C4-2B (cell line): ENCODE measurements at regions not wholly inside any gene's neighbourhood (a gene's known extent, or its start where the extent isn't known, plus 50 kb on each side); places are given as distances from the start of the nearest gene placed in this dataset.

Source experiments
- ZFX ChIP-seq: fragments of 450-650 bp; IDR thresholded peaks from 2 replicates; pipeline ENCODE4 v1.6.1; 2017
- TF ChIP-seq, protein P1 (sequence below): fragments of 450-650 bp; conservative IDR thresholded peaks from 2 replicates; pipeline ENCODE4 v1.5.1; 2017; ENCODE audit warnings: mild to moderate bottlenecking

DNA sequence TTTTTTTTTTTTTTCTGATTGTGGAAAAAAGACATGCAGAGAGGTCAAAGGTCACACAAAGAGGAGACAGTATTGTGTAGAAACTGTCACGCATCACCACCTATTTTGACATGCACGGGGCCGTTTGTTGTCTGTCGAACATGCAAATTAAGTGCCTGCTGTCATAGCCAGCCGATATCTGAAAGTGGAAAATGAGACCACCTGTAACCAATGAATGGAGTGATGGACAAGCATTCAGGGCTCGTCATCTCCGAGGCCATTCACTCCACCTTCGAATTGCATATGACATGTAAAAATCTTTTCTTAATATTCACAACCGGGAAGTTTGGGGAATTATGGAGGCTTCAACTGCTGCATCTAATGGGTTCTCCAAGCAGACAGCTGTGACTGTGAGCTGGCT is 512.2 kb upstream of the ADAMTS16 start:
- TF ChIP-seq, protein P1, sequence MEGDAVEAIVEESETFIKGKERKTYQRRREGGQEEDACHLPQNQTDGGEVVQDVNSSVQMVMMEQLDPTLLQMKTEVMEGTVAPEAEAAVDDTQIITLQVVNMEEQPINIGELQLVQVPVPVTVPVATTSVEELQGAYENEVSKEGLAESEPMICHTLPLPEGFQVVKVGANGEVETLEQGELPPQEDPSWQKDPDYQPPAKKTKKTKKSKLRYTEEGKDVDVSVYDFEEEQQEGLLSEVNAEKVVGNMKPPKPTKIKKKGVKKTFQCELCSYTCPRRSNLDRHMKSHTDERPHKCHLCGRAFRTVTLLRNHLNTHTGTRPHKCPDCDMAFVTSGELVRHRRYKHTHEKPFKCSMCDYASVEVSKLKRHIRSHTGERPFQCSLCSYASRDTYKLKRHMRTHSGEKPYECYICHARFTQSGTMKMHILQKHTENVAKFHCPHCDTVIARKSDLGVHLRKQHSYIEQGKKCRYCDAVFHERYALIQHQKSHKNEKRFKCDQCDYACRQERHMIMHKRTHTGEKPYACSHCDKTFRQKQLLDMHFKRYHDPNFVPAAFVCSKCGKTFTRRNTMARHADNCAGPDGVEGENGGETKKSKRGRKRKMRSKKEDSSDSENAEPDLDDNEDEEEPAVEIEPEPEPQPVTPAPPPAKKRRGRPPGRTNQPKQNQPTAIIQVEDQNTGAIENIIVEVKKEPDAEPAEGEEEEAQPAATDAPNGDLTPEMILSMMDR: no peak
- TF ChIP-seq ZFX: no peak
